ENCODE measurements at regions not wholly inside any gene's neighbourhood (a gene's known extent, or its start where the extent isn't known, plus 50 kb on each side); places are given as distances from the start of the nearest gene placed in this dataset.
"Not testable (repeated sequence)": the region's sequence is repeated elsewhere in the genome, so short reads cannot be mapped to it uniquely, and the experiment has no call there.

DNA sequence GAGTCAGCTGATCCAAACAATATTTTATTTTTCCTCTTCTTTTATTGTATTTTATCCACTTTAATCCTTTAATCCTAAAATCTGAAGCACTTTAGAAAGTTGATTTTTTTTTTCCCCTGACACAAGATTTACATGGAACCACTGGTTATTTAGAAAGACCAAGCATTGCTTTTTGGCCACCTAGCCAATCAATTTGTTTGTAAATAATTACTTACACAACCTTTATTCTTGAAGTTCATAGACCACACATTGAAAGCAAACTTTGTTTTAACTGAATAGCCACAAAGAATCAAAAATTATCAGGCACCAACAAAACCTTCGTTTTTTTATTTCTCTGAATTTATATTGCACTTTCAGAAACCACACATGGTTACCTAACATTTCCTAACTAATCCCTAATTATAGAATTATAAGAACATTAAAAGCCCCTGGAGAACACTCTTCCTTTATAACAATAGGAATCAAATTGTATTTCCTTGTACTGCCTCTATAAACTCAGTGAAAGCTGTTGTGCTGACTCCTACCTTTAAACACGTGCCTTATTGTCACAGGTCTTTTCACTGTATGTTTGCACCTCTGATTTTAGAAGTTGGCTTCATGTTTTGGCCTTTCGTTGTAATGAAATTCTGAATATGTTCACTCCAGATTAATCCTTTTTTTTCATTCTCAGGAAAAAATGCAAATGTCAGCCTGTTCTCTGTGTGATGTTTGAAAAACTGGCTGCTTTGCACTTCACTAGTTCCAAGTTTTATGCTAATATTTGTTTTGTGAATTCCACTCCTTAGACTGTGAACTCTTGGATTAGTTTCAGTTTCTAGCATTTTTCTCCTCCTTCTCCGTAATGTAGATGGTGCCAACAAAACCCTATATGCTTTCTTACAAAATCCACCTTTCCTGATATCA, 1511.9 kb downstream of the REEP3 start:
- no peak for DNase-seq (ENCODE audit: low read depth)

DNA sequence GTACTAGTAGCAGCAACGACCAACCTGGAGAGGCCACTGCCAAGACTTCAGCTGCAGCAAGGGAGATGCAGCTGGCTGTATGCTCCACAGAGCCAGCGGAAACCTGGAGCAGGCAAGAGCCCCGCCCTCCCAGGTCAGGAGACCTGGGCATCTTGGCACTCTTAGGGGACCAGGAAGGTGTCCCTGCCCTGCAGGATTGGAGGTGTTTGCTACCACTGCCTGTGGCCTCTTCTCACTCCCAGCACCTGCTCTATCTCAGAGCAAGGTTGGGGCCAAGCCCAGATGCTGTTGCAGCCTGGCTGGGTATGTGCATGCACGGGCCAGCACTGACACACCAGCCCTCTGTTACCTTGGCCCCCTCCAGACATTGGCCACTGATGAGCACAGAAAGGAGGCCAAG, 1512.8 kb downstream of the REEP3 start:
- no peak for DNase-seq (ENCODE audit: low read depth)

DNA sequence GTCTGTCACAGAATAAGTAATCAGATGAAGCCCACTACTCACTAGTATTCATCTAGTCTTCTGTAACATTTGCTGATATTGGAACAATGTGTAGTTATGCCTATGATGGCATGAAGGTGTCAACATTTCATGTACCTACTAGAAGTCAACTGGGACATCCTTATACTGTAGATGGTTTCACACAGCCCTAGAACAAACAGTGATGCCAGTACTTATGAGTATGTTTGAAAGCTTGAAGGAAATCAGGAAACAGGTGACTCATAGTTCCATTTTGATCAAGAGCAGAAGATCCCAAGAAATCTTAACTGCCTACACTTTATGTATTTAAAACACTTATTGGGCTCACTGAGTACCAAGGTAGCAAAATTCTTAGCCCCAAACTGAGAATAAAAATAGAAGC, 1519.6 kb downstream of the REEP3 start:
- no peak for DNase-seq (ENCODE audit: low read depth)

DNA sequence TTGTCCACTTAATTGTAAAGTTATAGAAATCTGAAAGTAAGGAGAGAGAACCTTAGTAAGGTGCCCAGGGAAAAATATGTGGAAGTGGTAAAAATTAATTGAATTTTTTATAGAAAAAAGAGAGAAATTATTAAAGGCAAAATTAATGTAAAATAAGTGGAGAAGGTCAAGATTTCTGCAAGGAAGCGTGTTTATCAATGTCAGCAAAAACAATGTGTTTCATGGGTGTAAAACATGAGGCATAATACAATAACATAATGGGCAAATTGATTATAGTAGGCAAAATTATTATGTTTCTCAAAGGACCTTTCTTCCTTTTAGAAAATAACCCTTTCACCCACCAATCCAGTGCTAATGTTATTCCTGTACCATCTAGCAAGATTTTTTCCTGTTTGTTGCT, 1520.1 kb downstream of the REEP3 start:
- DNase-seq (ENCODE audit: low read depth) = no peak

DNA sequence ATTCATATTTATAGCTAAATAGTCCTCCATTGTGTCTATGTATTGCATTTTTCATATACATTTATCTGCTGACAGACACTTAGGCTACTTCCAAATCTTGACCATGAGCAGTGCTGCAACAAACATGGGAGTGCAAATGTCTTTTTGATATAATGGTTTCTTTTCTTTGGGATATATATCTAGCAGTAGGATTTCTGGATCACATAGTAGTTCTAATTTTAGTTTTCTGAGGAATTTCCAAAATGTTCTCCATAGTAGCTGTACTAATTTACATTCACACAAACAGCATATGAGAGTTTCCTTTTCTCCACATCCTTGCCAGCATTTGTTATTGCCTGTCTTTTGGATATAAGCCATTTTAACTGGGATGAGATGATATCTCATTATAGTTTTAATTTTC, 1521.3 kb downstream of the REEP3 start:
- DNase-seq (ENCODE audit: low read depth) = no peak

DNA sequence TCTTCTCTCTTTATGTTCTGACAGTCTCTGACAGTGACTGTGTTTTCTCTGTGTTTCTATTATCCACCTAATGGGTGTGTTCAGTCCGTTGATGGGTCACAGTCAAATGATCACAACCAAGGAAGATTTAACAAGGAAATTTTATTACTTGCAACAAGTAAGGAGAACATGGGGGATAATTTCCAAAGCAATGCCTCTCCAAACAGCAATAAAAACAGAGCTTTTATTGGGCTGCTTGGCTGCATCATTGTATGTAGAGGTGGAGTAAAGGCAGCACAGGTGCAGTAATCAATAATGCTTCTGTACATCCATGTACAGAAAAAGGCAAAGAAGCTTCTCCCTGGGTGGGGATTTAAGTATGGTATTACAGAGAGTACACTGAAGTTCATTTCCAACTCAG, 1525.6 kb downstream of the REEP3 start:
- no peak for DNase-seq (ENCODE audit: low read depth)

- not testable (repeated sequence) for DNase-seq (ENCODE audit: low read depth)
Observed at GRCh38 chr10:65052111-65052510, 1530.9 kb downstream of the REEP3 start.

- not testable (repeated sequence) for DNase-seq (ENCODE audit: low read depth)
Observed at GRCh38 chr10:65053397-65053796, 1532.2 kb downstream of the REEP3 start.

DNA sequence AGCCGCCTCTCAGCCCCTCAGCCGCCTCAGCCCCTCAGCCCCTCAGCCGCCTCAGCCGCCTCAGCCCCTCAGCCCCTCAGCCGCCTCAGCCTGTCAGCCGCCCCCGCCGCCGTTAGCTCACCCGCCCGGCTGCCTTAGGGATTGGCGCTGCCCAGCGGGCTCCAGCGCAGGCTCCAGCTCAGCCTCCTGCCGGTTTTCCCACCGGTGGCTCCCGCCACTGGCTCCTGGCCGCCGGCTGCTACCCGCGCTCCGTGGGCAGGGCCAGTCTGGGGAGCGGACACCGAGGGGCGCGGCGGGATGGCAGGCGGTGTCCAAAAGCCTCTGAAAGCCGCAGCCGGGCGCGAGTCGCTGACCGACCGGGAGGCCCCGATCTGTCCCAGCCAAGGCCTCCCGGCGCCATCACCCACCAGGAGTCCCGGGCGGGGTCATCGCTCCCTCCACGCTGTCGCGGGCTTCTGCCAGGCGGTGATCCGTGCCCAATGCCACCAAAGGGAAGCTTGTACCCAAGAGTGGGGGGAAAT, 1532.7 kb downstream of the REEP3 start:
- DNase-seq (ENCODE audit: low read depth) = not testable (repeated sequence)

DNA sequence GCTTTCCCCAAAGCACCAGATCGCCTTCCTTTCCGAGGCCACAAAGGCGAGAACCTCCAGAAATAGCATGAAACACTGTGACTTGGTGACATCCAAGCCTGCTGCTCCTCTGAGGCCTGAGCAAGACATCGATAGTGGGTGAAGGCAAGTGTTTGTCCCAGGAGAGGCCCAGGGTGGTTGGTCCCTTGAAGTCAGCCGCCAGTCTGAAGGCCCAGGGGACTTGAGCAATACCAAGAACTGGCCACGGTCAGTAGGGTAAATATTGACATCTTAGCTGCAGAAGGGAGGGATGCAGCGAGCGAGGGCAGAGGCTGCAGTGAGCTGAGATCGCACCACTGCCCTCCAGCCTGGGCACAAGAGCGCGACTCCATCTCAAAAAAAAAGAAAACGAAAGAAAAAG, 1533.5 kb downstream of the REEP3 start:
- DNase-seq (ENCODE audit: low read depth) = not testable (repeated sequence)

GRCh38 chr10:65065278-65065677, 1544.1 kb downstream of the REEP3 start:
- no peak for DNase-seq (ENCODE audit: low read depth)

- DNase-seq (ENCODE audit: low read depth) = no peak
Observed at GRCh38 chr10:65083222-65083621, 1562.0 kb downstream of the REEP3 start.

DNA sequence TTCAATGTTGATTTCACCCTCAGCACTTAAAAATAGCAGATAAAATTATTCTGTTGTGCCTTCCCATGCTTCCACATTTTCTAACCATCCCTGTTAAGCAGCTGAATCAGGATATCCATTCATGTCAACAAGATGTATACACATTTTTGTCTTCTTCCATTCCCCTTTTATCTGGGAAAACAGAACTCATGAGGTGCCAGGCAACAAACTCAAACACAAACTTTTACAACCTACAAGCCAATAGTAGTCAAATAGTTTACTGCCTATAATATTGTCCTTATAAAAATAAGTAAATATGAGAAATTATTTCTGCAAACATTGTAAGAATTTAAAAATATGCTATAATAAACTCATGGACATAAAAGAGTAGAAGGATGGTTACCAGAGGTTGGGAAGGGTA, 1569.8 kb downstream of the REEP3 start:
- DNase-seq (ENCODE audit: low read depth) = no peak

DNA sequence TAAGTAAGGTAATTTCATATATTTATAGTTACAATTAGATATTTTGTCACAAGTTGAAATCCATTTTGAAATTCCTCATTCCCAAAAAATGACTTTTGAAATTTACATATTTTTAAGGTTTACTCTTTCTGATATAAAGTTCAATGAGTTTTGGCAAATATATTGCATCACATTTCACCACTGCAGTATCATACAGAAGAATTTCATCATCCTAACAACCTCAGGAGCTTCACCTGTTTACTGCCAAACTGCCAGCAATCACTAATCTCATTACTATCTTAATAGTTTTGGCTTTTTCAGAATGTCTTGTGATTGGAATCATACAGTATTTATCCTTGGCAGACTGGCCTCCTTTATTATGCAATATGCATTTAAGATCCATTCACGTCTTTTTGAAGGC, 1578.9 kb downstream of the REEP3 start:
- no peak for DNase-seq (ENCODE audit: low read depth)

- DNase-seq (ENCODE audit: low read depth) = not testable (repeated sequence)
Observed at GRCh38 chr10:65100881-65101280, 1579.7 kb downstream of the REEP3 start.

DNA sequence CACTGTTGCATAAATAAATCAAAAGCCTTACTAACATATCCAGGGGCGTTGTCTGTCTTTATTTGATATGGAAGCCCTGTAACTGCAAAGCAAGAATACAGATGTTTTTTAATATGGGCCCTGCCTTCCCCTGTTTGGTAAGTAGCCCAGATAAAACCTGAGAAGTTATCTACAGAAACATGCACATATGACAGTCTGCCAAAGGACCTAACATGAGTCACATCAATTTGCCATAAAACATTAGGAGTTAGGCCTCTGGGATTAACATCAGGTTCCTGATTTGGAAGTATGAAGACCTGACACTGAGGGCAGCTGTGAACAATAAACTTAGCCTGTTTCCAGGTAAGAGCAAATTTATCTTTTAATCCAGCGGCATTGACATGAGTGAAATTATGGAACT, 1588.8 kb downstream of the REEP3 start:
- DNase-seq (ENCODE audit: low read depth) = no peak

- DNase-seq (ENCODE audit: low read depth) = not testable (repeated sequence)
Observed at GRCh38 chr10:65111059-65111458, 1589.9 kb downstream of the REEP3 start.

- DNase-seq (ENCODE audit: low read depth) = no peak
Observed at GRCh38 chr10:65112573-65112972, 1591.4 kb downstream of the REEP3 start.

GRCh38 chr10:65123120-65123519, 1601.9 kb downstream of the REEP3 start:
- no peak for DNase-seq (ENCODE audit: low read depth)

- DNase-seq (ENCODE audit: low read depth) = no peak
Observed at GRCh38 chr10:65125212-65125611, 1604.0 kb downstream of the REEP3 start.

- DNase-seq (ENCODE audit: low read depth) = no peak
Observed at GRCh38 chr10:65126288-65126687, 1605.1 kb downstream of the REEP3 start.

DNA sequence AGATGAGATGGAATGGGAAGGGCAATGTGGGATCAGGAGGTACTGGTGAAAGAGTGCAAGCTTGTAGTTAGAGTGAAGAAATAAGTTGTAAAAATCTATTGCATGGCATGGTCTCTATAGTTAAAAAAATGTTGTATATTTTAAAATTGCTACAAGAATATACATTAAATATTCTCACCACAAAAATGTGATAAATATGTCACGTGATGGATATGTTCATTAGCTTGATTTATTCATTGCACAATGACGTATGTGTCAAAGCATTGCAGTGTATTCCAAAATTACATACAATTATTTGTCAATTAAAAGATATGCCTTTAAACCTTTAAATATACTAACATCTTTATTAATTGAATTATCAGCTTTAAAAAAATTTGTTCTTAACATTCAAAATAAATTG, 1607.1 kb downstream of the REEP3 start:
- no peak for DNase-seq (ENCODE audit: low read depth)

DNA sequence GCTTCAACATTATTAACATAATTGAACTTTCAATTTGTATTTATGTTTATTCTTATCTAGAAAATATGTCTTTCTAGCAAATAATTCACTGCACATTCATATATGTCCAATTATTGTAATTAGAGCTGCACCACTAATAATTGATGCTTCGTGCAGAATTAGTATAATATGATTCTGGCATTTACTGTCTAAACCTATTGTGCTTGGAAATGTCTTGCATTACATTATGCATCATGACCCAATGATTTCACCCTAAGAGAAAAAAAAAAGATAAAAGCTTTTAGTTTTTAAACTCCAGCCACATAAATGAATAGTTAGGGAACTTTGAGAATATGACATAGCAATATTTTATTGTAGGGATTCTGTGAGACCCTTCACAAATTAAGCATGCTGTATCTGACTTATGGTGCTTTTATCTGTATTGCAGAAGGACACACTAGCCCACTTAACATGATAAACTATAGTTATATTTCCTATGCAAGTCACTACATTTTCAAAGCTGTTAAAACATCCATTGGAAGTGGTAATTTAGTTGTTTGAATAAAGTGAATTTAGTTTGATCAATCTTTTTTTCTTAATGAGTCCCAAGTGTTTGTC, 1609.1 kb downstream of the REEP3 start:
- DNase-seq (ENCODE audit: low read depth) = no peak

Data from RPMI7951 (cell line).